SK-N-MC (cell line): ENCODE measurements at regions not wholly inside any gene's neighbourhood (a gene's known extent, or its start where the extent isn't known, plus 50 kb on each side); places are given as distances from the start of the nearest gene placed in this dataset.

Experiments
- EZH2 ChIP-seq: fragments of 200-600 bp; sonication (generic); IDR thresholded peaks from one replicate; pipeline ENCODE4 v1.6.1; 2017; ENCODE audit warnings: antibody characterized with exemption
- POLR2AphosphoS5 ChIP-seq: IDR thresholded peaks from 2 replicates; pipeline ENCODE4 v1.6.1; 2012; ENCODE audit warnings: mild to moderate bottlenecking, low read depth, low read length, borderline replicate concordance

GRCh38 chr7:108794466-108794865 lies 224.8 kb downstream of the DNAJB9 start:
- TF ChIP-seq POLR2AphosphoS5 = no peak
- TF ChIP-seq EZH2 = no peak
